Stimulated activated CD4-positive, alpha-beta T cell treated with anti-CD3 and anti-CD28 coated beads, Interleukin-4, amount 100 ng/mL, for 1 hour (primary cell): ENCODE measurements at regions not wholly inside any gene's neighbourhood (a gene's known extent, or its start where the extent isn't known, plus 50 kb on each side); places are given as distances from the start of the nearest gene placed in this dataset.

ENCODE experiments used
- DNase-seq: peaks from one replicate; pipeline ENCODE4 v3.0.0-alpha.2; 2020

- no peak for DNase-seq
These were observed 212.8 kb upstream of the C2CD4B start for GRCh38 chr15:62377736-62378480.

- DNase-seq, result no peak
These were observed 213.8 kb upstream of the C2CD4B start for GRCh38 chr15:62378772-62379498.

GRCh38 chr15:62380011-62380410 lies 214.9 kb upstream of the C2CD4B start:
- DNase-seq, result no peak

GRCh38 chr15:62382046-62382445 lies 217.0 kb upstream of the C2CD4B start:
- no peak for DNase-seq

GRCh38 chr15:62389885-62390790 lies 225.1 kb upstream of the C2CD4B start, which contains the start of gene TLN2:
TLN2 (plus strand) TSS chr15:62390550.
- peak; percentile 69 for DNase-seq

DNA sequence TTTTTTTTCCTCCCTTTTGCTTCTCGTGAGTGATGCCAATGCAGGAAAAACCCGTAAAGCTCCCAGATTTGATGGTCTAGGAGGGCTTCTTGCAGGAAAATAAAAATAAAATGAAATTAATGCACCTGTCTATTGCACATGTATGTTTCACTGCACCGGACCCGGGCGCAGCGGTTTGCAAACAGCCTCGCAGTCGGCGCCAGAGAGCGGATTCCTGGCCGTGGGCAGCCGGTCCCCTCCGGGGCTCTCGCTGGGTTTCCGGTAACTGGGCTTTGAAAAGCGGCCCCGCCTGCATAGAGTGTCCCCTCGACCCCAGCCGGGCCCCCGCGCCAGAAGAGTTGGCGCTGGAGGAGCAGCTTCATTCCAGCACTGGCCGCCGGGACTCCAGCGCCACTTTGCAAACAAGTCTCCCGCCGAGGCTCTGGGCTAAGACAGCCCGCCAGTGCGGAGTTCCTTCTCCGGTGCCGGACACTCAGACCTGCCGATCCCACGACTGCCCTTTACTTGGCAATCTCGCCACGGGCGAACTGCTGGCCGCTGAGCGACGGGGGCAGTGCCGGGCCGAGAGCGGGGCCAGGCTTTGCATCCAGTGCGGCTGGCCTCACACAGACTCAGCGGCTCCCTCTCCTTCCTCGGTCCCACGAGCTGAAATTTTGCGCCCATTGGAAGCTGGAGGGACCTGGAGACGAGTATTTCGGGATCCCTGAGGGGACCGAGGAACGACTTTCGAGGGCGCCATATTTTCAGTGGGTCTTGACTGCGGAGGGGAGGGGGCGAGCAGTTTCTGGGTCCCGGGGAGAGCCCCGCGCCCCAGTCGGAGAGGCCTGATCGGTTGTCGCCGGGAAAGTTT lies 225.9 kb upstream of the C2CD4B start:
- DNase-seq, result peak; percentile 32

DNA sequence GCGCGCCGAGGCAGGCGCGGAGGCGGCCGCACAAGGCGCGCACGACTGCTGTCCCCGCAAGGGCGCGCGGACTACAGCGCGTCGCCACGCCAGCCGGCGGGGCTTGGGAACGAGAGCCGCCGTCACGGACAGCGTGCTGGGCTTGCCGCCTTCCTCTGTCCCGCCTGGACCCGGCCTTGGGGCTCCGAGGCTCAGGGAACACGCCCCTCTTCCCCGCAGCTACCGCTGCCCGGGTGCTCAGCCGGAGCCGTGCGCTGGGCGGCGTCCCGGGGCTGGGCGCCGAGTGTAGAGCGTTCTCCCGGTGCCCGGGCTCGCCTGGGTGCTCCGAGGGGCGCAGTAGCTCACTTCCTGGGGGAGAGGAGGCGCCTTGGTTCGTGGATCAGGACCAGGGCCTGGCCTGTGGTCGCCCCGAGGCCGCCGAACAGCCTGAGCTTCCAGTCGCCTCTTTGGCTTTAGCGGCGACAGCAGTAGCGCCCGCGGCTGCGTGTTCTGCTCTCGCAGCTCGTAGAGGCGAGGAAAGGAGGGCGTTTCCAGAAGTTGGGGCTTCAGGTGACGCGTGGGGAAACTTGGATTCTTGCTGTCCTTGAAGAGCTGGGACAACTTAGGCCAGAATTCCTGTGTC lies 226.7 kb upstream of the C2CD4B start:
- peak; percentile 32 for DNase-seq

DNA sequence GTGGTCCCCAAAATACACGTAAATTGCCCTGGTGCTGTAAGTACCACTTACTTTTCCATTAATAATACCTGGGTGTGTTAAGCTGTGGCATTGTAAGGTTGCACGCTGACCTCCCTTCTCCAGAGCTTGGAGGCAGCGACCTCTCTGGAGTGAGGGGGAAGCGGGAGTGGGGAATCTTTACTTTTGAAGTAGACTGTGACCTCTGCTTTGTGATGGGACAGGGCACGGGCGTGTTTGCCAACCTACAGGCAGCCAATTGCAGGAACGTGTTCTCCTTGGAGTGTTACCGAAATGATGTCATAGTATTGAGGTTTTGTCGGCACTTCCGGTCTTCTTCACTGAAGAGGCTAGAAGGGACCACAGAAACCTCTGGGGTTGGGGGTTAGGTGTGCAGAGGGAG lies 227.3 kb upstream of the C2CD4B start:
- no peak for DNase-seq

DNA sequence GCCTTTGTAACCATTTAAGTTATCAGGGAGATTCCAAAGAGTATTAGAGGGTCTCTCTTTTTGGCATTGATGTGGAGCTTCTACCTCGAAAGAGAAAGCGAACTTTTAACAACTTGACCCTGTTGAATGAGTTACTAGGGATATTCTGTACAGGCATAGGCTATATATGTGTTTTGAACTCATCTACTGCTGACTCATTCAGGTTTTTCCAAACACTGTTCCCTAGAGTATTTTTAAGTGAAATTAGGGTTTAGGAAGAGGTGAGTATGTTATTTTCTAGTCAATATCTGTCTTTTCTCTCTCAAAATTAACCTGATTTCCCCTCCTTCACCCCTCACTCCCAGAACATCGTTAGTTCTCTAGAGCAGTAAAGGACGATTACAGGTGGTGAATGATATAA lies 228.1 kb upstream of the C2CD4B start:
- DNase-seq, result no peak

- DNase-seq, result no peak
These were observed 229.0 kb upstream of the C2CD4B start for GRCh38 chr15:62394079-62394478.

- DNase-seq, result no peak
These were observed 235.7 kb upstream of the C2CD4B start for GRCh38 chr15:62400778-62401177.

DNA sequence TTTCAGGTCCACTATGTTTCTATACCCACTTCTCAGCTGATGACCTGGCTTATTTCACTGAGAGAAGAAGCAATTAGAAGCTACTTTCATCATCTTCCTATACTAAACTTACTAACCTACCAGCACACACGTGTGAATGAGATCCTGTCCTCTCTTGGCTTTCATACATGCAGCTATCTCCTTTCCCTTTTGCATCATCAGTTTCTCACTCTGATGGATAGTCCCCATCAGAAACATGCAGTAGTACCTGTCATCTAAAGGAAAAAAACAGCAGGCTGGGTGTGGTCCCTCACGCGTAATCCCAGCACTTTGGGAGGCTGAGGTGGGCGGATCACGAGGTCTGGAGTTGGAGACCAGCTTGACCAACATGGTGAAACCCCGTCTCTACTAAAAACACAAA lies 237.6 kb upstream of the C2CD4B start:
- DNase-seq, result no peak

DNA sequence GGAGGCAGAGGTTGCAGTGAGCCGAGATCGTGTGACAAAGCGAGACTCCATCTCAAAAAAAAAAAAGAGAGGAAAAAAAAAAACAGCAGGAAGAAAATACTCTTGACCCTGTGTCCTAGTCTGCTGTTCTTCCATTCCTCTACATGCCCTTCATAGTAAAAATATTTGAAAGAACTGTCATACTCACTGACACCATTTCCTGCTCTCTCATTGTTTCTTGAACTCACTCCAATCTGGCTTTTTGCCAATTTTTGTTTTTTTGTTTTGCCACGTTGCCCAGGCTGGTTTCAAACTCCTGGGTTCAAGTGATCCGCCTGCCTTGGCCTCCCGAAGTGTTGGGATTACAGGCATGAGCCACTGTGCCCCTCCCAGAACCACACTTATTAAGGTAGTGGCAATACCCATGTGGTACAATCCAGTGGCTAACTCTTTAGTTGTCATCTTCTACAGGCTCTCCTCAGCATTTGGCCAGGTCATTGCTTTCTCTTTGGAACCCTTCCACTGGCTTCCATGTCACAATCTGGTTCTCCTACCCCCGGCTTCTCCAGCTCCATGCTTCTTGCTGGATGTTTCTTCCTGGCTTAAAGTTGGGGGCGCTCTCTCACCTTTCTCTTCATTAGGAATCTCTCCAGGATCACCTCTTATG lies 238.2 kb upstream of the C2CD4B start:
- DNase-seq, result no peak

DNA sequence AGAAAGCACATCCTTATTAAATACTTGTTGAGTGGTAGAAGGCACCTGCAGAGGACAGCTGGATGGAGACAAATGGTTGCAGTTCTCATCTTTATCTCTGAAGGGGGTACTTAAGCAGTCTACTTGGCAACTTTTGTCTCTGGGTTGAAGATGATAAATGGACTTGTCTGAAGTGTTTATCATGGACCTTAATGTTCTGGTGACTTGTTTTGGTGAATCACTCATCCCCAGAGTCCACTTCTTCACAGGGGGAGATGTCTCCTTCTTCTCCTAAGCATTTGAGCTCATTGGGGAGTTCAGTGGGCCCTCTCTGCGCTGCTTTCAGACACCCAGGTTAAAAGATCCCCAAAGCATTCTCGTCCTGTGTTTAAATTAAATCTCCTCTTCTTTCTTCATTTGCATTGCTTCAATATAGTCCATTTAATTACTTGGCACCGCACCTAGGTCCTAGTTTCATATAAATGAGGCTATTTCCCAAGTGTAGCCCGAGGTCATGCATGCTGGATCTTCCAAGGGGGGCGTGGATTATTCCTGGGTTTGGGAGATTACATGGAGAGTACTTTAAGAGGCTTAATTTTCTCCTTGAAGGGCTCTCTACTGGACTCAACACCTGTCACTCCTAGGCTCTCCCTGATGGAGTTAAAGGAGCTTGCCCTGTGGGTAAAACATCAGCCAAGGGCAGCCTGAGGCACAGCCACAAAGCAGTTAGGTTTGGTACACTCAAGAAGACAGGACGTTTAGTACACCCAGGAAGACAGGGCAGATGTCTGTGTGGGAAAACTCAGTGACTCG lies 239.3 kb upstream of the C2CD4B start:
- DNase-seq, result no peak

- no peak for DNase-seq
These were observed 241.3 kb upstream of the C2CD4B start for GRCh38 chr15:62406305-62406891.

GRCh38 chr15:62407216-62407615 lies 242.1 kb upstream of the C2CD4B start:
- no peak for DNase-seq

DNA sequence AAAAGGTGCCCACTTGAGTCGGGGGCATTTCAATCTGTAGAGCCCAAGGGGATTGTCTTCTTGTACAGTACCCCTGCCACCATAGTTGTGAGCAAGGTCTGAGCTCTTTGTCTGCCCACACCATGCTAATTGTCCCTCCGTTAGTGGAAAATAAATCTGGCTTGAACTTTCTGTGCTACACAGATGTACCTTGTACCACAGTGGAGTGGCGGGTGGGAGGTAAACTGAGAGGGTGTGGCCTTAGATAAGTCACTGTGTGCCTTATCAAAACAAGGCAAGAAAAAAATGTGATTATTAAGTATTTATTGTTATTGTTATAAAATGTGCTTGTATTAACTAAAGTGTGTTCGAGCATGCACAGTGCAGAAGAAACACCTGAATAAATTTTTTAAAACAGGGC lies 242.9 kb upstream of the C2CD4B start:
- no peak for DNase-seq

DNA sequence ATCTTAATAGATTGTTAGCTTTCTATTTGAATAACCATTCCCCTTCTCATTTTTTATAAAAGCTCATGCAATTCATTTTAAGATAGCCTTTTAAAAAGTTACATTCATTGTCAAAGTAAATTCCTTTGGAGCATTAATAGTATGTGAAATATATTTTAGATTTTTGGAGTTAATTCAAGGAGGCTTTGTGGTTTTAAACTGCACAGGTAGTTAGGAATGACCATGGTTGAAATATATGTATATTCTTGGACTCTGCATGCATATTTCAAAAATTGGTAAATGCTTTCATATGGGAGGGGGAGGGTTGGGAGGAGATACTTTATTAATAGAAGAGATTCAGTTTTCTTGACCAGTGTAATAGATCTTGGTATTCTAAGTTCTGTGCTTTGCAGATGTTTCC lies 244.4 kb upstream of the C2CD4B start:
- no peak for DNase-seq

DNA sequence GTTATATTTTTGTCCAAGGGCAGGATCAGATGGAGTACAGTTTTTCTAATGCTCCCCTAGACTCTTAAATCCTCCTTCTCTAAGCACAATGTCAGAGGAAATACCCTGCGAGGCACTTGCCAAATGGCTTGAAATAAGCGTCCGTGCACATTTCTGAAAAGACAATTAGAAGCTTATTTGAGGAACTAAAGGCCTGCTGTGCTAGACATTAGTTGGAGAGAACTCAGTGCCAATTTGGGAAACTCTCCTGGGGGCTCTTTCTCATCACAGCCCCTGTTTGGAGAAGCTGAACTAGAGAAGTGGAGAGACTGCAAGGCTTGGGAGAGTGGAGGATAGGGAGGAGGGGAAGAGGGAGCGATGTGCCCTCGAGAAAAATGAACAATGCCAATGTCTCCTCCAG lies 247.6 kb upstream of the C2CD4B start:
- no peak for DNase-seq

- no peak for DNase-seq
These were observed 248.1 kb upstream of the C2CD4B start for GRCh38 chr15:62413153-62413552.
